T-helper 2 cell treated with Interferon-gamma antibody and Interleukin-4, amounts not matched to agents 5 μg/mL and 100 μg/mL, for 36 hours (primary cell): ENCODE measurements at regions not wholly inside any gene's neighbourhood (a gene's known extent, or its start where the extent isn't known, plus 50 kb on each side); places are given as distances from the start of the nearest gene placed in this dataset.

Experiments
- DNase-seq: peaks from one replicate; pipeline ENCODE4 v3.0.0; 2021; ENCODE audit warnings: low spot score
- H3K27ac Mint-ChIP-seq: one replicate; pipeline ENCODE4 v1.8.0; 2021; ENCODE audit warnings: mild to moderate bottlenecking, mixed read lengths
- H3K27me3 Mint-ChIP-seq: one replicate; pipeline ENCODE4 v1.8.0; 2021; ENCODE audit warnings: low read depth, mixed read lengths
- H3K36me3 Mint-ChIP-seq: one replicate; pipeline ENCODE4 v1.8.0; 2021; ENCODE audit warnings: low read depth, mixed read lengths
- H3K4me1 Mint-ChIP-seq: one replicate; pipeline ENCODE4 v1.8.0; 2021; ENCODE audit warnings: low read depth, mixed read lengths
- H3K4me3 Mint-ChIP-seq: one replicate; pipeline ENCODE4 v1.8.0; 2022; ENCODE audit warnings: mild to moderate bottlenecking, moderate library complexity, mixed read lengths
- H3K9me3 Mint-ChIP-seq: one replicate; pipeline ENCODE4 v1.8.0; 2021; ENCODE audit warnings: mixed read lengths

- Mint-ChIP-seq H3K4me1 (no peaks in the 10 kb centered on the region), H3K27me3 (peaks cover 59% of the 10 kb centered on the region), H3K9me3 (no peaks in the 10 kb centered on the region), H3K27ac (no peak overlapping the region), H3K36me3 (no peaks in the 10 kb centered on the region), H3K4me3 (no peak overlapping the region)
- no peak for DNase-seq
Measured at GRCh38 chr5:73395256-73395655, 53.3 kb downstream of the FOXD1 start.

GRCh38 chr5:73394610-73395009 lies 54.0 kb downstream of the FOXD1 start:
- Mint-ChIP-seq H3K36me3 (no peaks in the 10 kb centered on the region), H3K27me3 (peaks cover 66% of the 10 kb centered on the region), H3K4me3 (no peak overlapping the region), H3K9me3 (no peaks in the 10 kb centered on the region), H3K27ac (no peak overlapping the region), H3K4me1 (no peaks in the 10 kb centered on the region)
- no peak for DNase-seq

GRCh38 chr5:73393611-73394489 lies 54.7 kb downstream of the FOXD1 start:
- no peaks in the 10 kb centered on the region for H3K36me3 Mint-ChIP-seq
- H3K4me1 Mint-ChIP-seq, result no peaks in the 10 kb centered on the region
- H3K27me3 Mint-ChIP-seq, result peaks cover 68% of the 10 kb centered on the region
- no peak overlapping the region for H3K27ac Mint-ChIP-seq
- no peak overlapping the region for H3K4me3 Mint-ChIP-seq
- no peak for DNase-seq
- H3K9me3 Mint-ChIP-seq, result no peaks in the 10 kb centered on the region

- Mint-ChIP-seq H3K9me3 (no peaks in the 10 kb centered on the region), H3K27me3 (peaks cover 72% of the 10 kb centered on the region), H3K27ac (no peak overlapping the region), H3K36me3 (no peaks in the 10 kb centered on the region), H3K4me3 (no peak overlapping the region), H3K4me1 (peaks cover 8% of the 10 kb centered on the region)
- no peak for DNase-seq
Measured at GRCh38 chr5:73392775-73393174, 55.8 kb downstream of the FOXD1 start.

GRCh38 chr5:73391441-73391881 lies 57.1 kb downstream of the FOXD1 start:
- H3K36me3 Mint-ChIP-seq, result no peaks in the 10 kb centered on the region

GRCh38 chr5:73390972-73391371 lies 57.6 kb downstream of the FOXD1 start:
- no peak for DNase-seq
- H3K27ac Mint-ChIP-seq, result no peak overlapping the region
- H3K4me3 Mint-ChIP-seq, result no peak overlapping the region
- H3K9me3 Mint-ChIP-seq, result peaks cover 7% of the 10 kb centered on the region
- peaks cover 67% of the 10 kb centered on the region for H3K27me3 Mint-ChIP-seq
- H3K4me1 Mint-ChIP-seq, result peaks cover 19% of the 10 kb centered on the region
- H3K36me3 Mint-ChIP-seq, result no peaks in the 10 kb centered on the region

More at GRCh38 chr5:73391441-73391881, 57.1 kb downstream of the FOXD1 start:
- no peak overlapping the region for H3K27ac Mint-ChIP-seq
- no peak for DNase-seq
- peaks cover 2% of the 10 kb centered on the region for H3K9me3 Mint-ChIP-seq
- peaks cover 17% of the 10 kb centered on the region for H3K4me1 Mint-ChIP-seq
- H3K27me3 Mint-ChIP-seq, result peaks cover 70% of the 10 kb centered on the region
- H3K4me3 Mint-ChIP-seq, result no peak overlapping the region

- no peak overlapping the region for H3K4me3 Mint-ChIP-seq
- peaks cover 61% of the 10 kb centered on the region for H3K27me3 Mint-ChIP-seq
- no peak for DNase-seq
- no peak overlapping the region for H3K27ac Mint-ChIP-seq
- H3K4me1 Mint-ChIP-seq, result peaks cover 19% of the 10 kb centered on the region
- peaks cover 25% of the 10 kb centered on the region for H3K9me3 Mint-ChIP-seq
- peaks cover 8% of the 10 kb centered on the region for H3K36me3 Mint-ChIP-seq
Measured at GRCh38 chr5:73388740-73389139, 59.8 kb downstream of the FOXD1 start.

- H3K27me3 Mint-ChIP-seq, result peaks cover 62% of the 10 kb centered on the region
- peak overlapping the region; percentile 48 for H3K4me3 Mint-ChIP-seq
Measured at GRCh38 chr5:73388306-73388684, 60.3 kb downstream of the FOXD1 start.

GRCh38 chr5:73387601-73388305 lies 60.8 kb downstream of the FOXD1 start:
- peak overlapping the region; percentile 68 for H3K27ac Mint-ChIP-seq

More at GRCh38 chr5:73388306-73388684, 60.3 kb downstream of the FOXD1 start:
- Mint-ChIP-seq H3K9me3 (peaks cover 30% of the 10 kb centered on the region), H3K27ac (no peak overlapping the region), H3K36me3 (peaks cover 8% of the 10 kb centered on the region), H3K4me1 (peaks cover 19% of the 10 kb centered on the region)
- no peak for DNase-seq

GRCh38 chr5:73387149-73387591 lies 61.4 kb downstream of the FOXD1 start:
- H3K4me1 Mint-ChIP-seq, result peaks cover 19% of the 10 kb centered on the region
- H3K27ac Mint-ChIP-seq, result peak overlapping the region; percentile 68
- peak overlapping the region; percentile 48 for H3K4me3 Mint-ChIP-seq
- H3K36me3 Mint-ChIP-seq, result peaks cover 9% of the 10 kb centered on the region
- H3K9me3 Mint-ChIP-seq, result peaks cover 35% of the 10 kb centered on the region
- DNase-seq, result no peak
- H3K27me3 Mint-ChIP-seq, result peaks cover 63% of the 10 kb centered on the region

More at GRCh38 chr5:73387601-73388305, 60.8 kb downstream of the FOXD1 start:
- H3K4me1 Mint-ChIP-seq, result peaks cover 19% of the 10 kb centered on the region
- H3K9me3 Mint-ChIP-seq, result peaks cover 35% of the 10 kb centered on the region
- peaks cover 9% of the 10 kb centered on the region for H3K36me3 Mint-ChIP-seq
- peak; percentile 27 for DNase-seq
- H3K27me3 Mint-ChIP-seq, result peaks cover 63% of the 10 kb centered on the region
- H3K4me3 Mint-ChIP-seq, result peak overlapping the region; percentile 48

- H3K4me3 Mint-ChIP-seq, result no peak overlapping the region
- peaks cover 24% of the 10 kb centered on the region for H3K4me1 Mint-ChIP-seq
- H3K27me3 Mint-ChIP-seq, result peaks cover 58% of the 10 kb centered on the region
- H3K9me3 Mint-ChIP-seq, result peaks cover 35% of the 10 kb centered on the region
- H3K36me3 Mint-ChIP-seq, result peaks cover 9% of the 10 kb centered on the region
- no peak overlapping the region for H3K27ac Mint-ChIP-seq
- DNase-seq, result no peak
Measured at GRCh38 chr5:73384861-73385260, 63.7 kb downstream of the FOXD1 start.

- peaks cover 69% of the 10 kb centered on the region for H3K27me3 Mint-ChIP-seq
- DNase-seq, result no peak
- no peak overlapping the region for H3K4me3 Mint-ChIP-seq
- peaks cover 35% of the 10 kb centered on the region for H3K9me3 Mint-ChIP-seq
- peaks cover 12% of the 10 kb centered on the region for H3K4me1 Mint-ChIP-seq
- no peak overlapping the region for H3K27ac Mint-ChIP-seq
- H3K36me3 Mint-ChIP-seq, result peaks cover 9% of the 10 kb centered on the region
Measured at GRCh38 chr5:73382401-73382740, 66.2 kb downstream of the FOXD1 start.

GRCh38 chr5:73381590-73382400 lies 66.8 kb downstream of the FOXD1 start:
- Mint-ChIP-seq H3K27me3 (peaks cover 71% of the 10 kb centered on the region), H3K27ac (no peak overlapping the region), H3K4me3 (no peak overlapping the region), H3K4me1 (peaks cover 9% of the 10 kb centered on the region), H3K36me3 (peaks cover 9% of the 10 kb centered on the region), H3K9me3 (peaks cover 35% of the 10 kb centered on the region)
- no peak for DNase-seq
